IMR-90 (cell line): ENCODE measurements at regions not wholly inside any gene's neighbourhood (a gene's known extent, or its start where the extent isn't known, plus 50 kb on each side); places are given as distances from the start of the nearest gene placed in this dataset.

Source experiments
- ATAC-seq: fragments of 200-7000 bp; cut with Tn5 transposase; 2 replicates; pipeline ENCODE4 v1.9.1; 2020; ENCODE audit warnings: low read depth, mild to moderate bottlenecking, moderate library complexity
- BruUV-seq: library from RNA; stranded (reverse); fragments of 400-500 nt; replicated peaks from 2 replicates; lab custom pipeline; 2021; lab: Mats Ljungman, UMichigan
- CTCF ChIA-PET: fragments of 300-600 bp; formaldehyde crosslinking; extraction: SDS; loops from one replicate; lab custom pipeline; 2021; ENCODE audit warnings: antibody characterized with exemption; lab: Yijun Ruan, JAX
- POLR2A ChIA-PET: fragments of 300-600 bp; sonication (Branson Sonifier 250); formaldehyde crosslinking; loops from one replicate; lab custom pipeline; 2022; ENCODE audit warnings: antibody characterized with exemption; ENCODE audit not compliant: unreplicated experiment; lab: Charles Lee
- DNase-seq: peaks from one replicate; pipeline ENCODE4 v3.0.0; 2013
- H2AFZ ChIP-seq: replicated peaks from 2 replicates; pipeline ENCODE3; 2013; ENCODE audit warnings: low read length, mild to moderate bottlenecking; ENCODE audit not compliant: poor library complexity
- H2AK5ac ChIP-seq: 2 replicates; pipeline ENCODE4 v1.6.1; 2013; ENCODE audit warnings: low read depth, low read length, inconsistent platforms
- H2AK9ac ChIP-seq: replicated peaks from 2 replicates; pipeline ENCODE3; 2013; ENCODE audit warnings: mild to moderate bottlenecking, low read depth, low read length, moderate library complexity; ENCODE audit not compliant: poor library complexity
- H2BK120ac ChIP-seq: 2 replicates; pipeline ENCODE4 v1.6.1; 2013; ENCODE audit warnings: low read depth, low read length, inconsistent platforms
- H2BK15ac ChIP-seq: 3 replicates; pipeline ENCODE4 v1.6.1; 2013; ENCODE audit warnings: low read depth, low read length, inconsistent platforms
- H2BK20ac ChIP-seq: 2 replicates; pipeline ENCODE4 v1.6.1; 2013; ENCODE audit warnings: low read depth, mild to moderate bottlenecking, inconsistent platforms, low read length, moderate library complexity
- H2BK5ac ChIP-seq: 2 replicates; pipeline ENCODE4 v1.6.1; 2013; ENCODE audit warnings: mild to moderate bottlenecking, low read depth, low read length, inconsistent platforms; ENCODE audit not compliant: poor library complexity, severe bottlenecking
- H3K14ac ChIP-seq: replicated peaks from 2 replicates; pipeline ENCODE4 v1.6.1; 2013; ENCODE audit warnings: low read depth, low read length, inconsistent platforms
- H3K18ac ChIP-seq: 2 replicates; pipeline ENCODE4 v1.6.1; 2013; ENCODE audit warnings: low read depth, low read length, control low read depth
- H3K23ac ChIP-seq: 2 replicates; pipeline ENCODE4 v1.6.1; 2013; ENCODE audit warnings: low read depth, low read length, inconsistent platforms
- H3K27ac ChIP-seq: 2 replicates; pipeline ENCODE4 v1.5.1; 2013; ENCODE audit warnings: mild to moderate bottlenecking, control low read depth, low read length; ENCODE audit not compliant: insufficient read depth
- H3K27me3 ChIP-seq: 2 replicates; pipeline ENCODE4 v1.6.1; 2013; ENCODE audit warnings: low read length; ENCODE audit not compliant: control insufficient read depth, insufficient read depth
- H3K36me3 ChIP-seq: 2 replicates; pipeline ENCODE4 v1.6.1; 2013; ENCODE audit warnings: low read length, mixed read lengths; ENCODE audit not compliant: control insufficient read depth, insufficient read depth
- H3K4ac ChIP-seq: 2 replicates; pipeline ENCODE4 v1.6.1; 2013; ENCODE audit warnings: low read depth, low read length, inconsistent platforms
- H3K4me1 ChIP-seq: 2 replicates; pipeline ENCODE4 v1.6.1; 2013; ENCODE audit warnings: low read length, mixed read lengths; ENCODE audit not compliant: control insufficient read depth, insufficient read depth
- H3K4me2 ChIP-seq: 2 replicates; pipeline ENCODE4 v1.6.1; 2013; ENCODE audit warnings: low read depth, mild to moderate bottlenecking, control low read depth, low read length, moderate library complexity
- H3K4me3 ChIP-seq: 2 replicates; pipeline ENCODE4 v1.5.1; 2013; ENCODE audit warnings: low read depth, mild to moderate bottlenecking, control low read depth, low read length, moderate library complexity; ENCODE audit not compliant: insufficient read depth
- H3K56ac ChIP-seq: 2 replicates; pipeline ENCODE4 v1.6.1; 2013; ENCODE audit warnings: low read length, inconsistent platforms; ENCODE audit not compliant: insufficient read depth; ENCODE audit errors: extremely low read depth
- H3K79me1 ChIP-seq, 2 experiments: 2 replicates each; pipeline ENCODE4 v1.6.1; 2013; ENCODE audit warnings: low read length in 2 of 2, inconsistent platforms in 1 of 2, low read depth in 1 of 2
- H3K9ac ChIP-seq: 2 replicates; pipeline ENCODE4 v1.6.1; 2013; ENCODE audit warnings: low read depth, low read length, control low read depth
- H3K9me1 ChIP-seq: 2 replicates; pipeline ENCODE4 v1.6.1; 2013; ENCODE audit warnings: low read length, inconsistent platforms; ENCODE audit not compliant: insufficient read depth
- H3K9me3 ChIP-seq: 2 replicates; pipeline ENCODE4 v1.6.1; 2013; ENCODE audit warnings: low read length; ENCODE audit not compliant: control insufficient read depth, insufficient read depth
- H4K20me1 ChIP-seq: 2 replicates; pipeline ENCODE4 v1.6.1; 2013; ENCODE audit warnings: low read length, inconsistent platforms; ENCODE audit not compliant: insufficient read depth
- H4K5ac ChIP-seq: 2 replicates; pipeline ENCODE4 v1.6.1; 2013; ENCODE audit warnings: mild to moderate bottlenecking, low read depth, low read length, control low read depth
- H4K8ac ChIP-seq, 2 experiments: 2 replicates each; pipeline ENCODE4 v1.6.1; 2013; ENCODE audit warnings: low read depth in 2 of 2, low read length in 2 of 2, control low read depth in 1 of 2, inconsistent platforms in 1 of 2
- H4K91ac ChIP-seq: 2 replicates; pipeline ENCODE4 v1.6.1; 2013; ENCODE audit warnings: low read depth, low read length, inconsistent platforms; ENCODE audit not compliant: insufficient read depth
- CEBPB ChIP-seq: IDR thresholded peaks from 2 replicates; pipeline ENCODE4 v1.6.1; 2012; ENCODE audit warnings: low read depth, low read length, improper control_type of control experiment
- ELK1 ChIP-seq: fragments of 150-350 bp; IDR thresholded peaks from 2 replicates; pipeline ENCODE4 v1.6.1; 2016; ENCODE audit warnings: low read depth, mild to moderate bottlenecking, low read length, moderate library complexity, borderline replicate concordance
- FOS ChIP-seq: fragments of 150-350 bp; IDR thresholded peaks from 2 replicates; pipeline ENCODE4 v1.6.1; 2016; ENCODE audit warnings: low read depth, low read length
- MAFK ChIP-seq: IDR thresholded peaks from 2 replicates; pipeline ENCODE4 v1.6.1; 2012; ENCODE audit warnings: low read depth, low read length, improper control_type of control experiment
- POLR2A ChIP-seq: IDR thresholded peaks from 2 replicates; pipeline ENCODE4 v1.6.1; 2012; ENCODE audit warnings: mild to moderate bottlenecking, low read depth, low read length
- WGBS, 2 experiments: methylation state at CpG; one replicate each; pipeline versions ENCODE4 v1.1.5 to v1.1.7; 2013; ENCODE audit warnings: missing lambda C conversion rate in 2 of 2; ENCODE audit not compliant: insufficient read length in 1 of 2; ENCODE audit errors: extremely low coverage in 2 of 2; 5-methylcytosine and 5-hydroxymethylcytosine counted together
- dilution Hi-C: fragments of 300-500 bp; cut with HindIII; formaldehyde crosslinking; loops from one replicate; pipeline ENCODE4 v1.14.3; 2018; ENCODE audit warnings: low sequenced_read_pairs; ENCODE audit not compliant: unreplicated experiment
- in situ Hi-C: fragments of 300-500 bp; cut with MboI; formaldehyde crosslinking; loops from 3 replicates; pipeline ENCODE4 v1.14.3; 2019; ENCODE audit warnings: low sequenced_read_pairs, inconsistent platforms, mixed read lengths
- intact Hi-C: fragments of 100-400 bp; cut with micrococcal nuclease; formaldehyde crosslinking; loops from 2 replicates; pipeline ENCODE4 v1.10.0; 2022

- Histone ChIP-seq H3K18ac (no peak overlapping the region), H3K27ac (no peak overlapping the region), H2BK5ac (no peak overlapping the region), H3K9me3 (peaks cover 2% of the 10 kb centered on the region; the same call in 1 of the 2 replicates), H3K4me3 (no peak overlapping the region), H3K23ac (no peak overlapping the region), H3K79me1 (no peaks in the 10 kb centered on the region), H4K91ac (no peak overlapping the region), H2AK5ac (no peak overlapping the region), H4K20me1 (no peaks in the 10 kb centered on the region), H2AK9ac (no peak overlapping the region), H4K8ac (no peak overlapping the region), H2BK20ac (no peak overlapping the region), H3K4me2 (no peak overlapping the region), H3K27me3 (no peaks in the 10 kb centered on the region; the same call in 1 of the 2 replicates), H3K4me1 (no peaks in the 10 kb centered on the region), H2BK120ac (no peak overlapping the region), H3K4ac (no peak overlapping the region), H3K36me3 (no peaks in the 10 kb centered on the region), H3K9ac (no peak overlapping the region), H3K56ac (no peak overlapping the region), H3K9me1 (no peaks in the 10 kb centered on the region), H4K5ac (no peak overlapping the region), H2BK15ac (no peak overlapping the region), H2AFZ (no peak overlapping the region), H3K14ac (no peak overlapping the region)
- in situ Hi-C loops (no loop called here), intact Hi-C loops (no loop called here), dilution Hi-C loops (no loop called here)
- no TSS peak for BruUV-seq
- POLR2A ChIA-PET, result no interaction called here
- CTCF ChIA-PET, result no interaction called here
- ATAC-seq (no peak), DNase-seq (no peak)
- TF ChIP-seq MAFK (peak; percentile 67; the same call in 1 of the 2 replicates), ELK1 (no peak), FOS (no peak), POLR2A (no peak), CEBPB (no peak)
- no CpG with 5 or more reads among the region's 1 CpG for WGBS, 2 experiments
Observed at GRCh38 chrX:8916697-8917096, 115.5 kb upstream of the FAM9A start.
